ENCODE measurements at regions not wholly inside any gene's neighbourhood (a gene's known extent, or its start where the extent isn't known, plus 50 kb on each side); places are given as distances from the start of the nearest gene placed in this dataset.

DNA sequence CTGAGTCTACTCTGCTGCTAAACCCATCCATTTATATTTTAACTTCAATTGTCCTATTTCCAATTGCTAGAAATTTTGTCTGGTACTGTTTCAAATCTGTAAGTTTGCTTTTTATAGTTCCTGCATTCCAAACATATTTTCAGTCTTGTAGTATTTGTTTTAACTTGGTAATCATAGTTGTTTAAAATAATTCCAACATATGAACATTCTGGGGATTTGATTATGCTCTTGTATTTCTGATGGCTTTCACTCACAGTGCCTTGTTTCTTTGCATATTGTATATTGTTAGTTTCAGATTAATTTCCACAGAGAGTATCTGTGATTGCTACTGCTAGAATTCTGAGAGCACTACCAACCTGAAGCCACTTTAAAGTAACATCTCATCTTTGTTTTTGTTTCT lies 202.4 kb downstream of the ETAA1 start:
- no peak for TF ChIP-seq RARB (CRISPR knock-in tag; IDR thresholded peaks at IDR 0.05)
- TF ChIP-seq TCF4 (CRISPR knock-in tag; IDR thresholded peaks at IDR 0.05; ENCODE audit: borderline replicate concordance): no peak
- TF ChIP-seq ZFP30 (CRISPR knock-in tag; IDR thresholded peaks at IDR 0.05): no peak
- TF ChIP-seq ARNTL (CRISPR knock-in tag; IDR thresholded peaks at IDR 0.05; ENCODE audit: borderline replicate concordance, low read depth): no peak
- TF ChIP-seq GLIS3 (CRISPR knock-in tag; IDR thresholded peaks at IDR 0.05): no peak
- TF ChIP-seq ZNF8 (CRISPR knock-in tag; IDR thresholded peaks at IDR 0.05): no peak
- TF ChIP-seq SNAI2 (CRISPR knock-in tag; IDR thresholded peaks at IDR 0.05): no peak
- no peak for TF ChIP-seq ZNF565 (CRISPR knock-in tag; conservative IDR thresholded peaks at IDR 0.05; ENCODE audit: low read depth)
- no peak for TF ChIP-seq ZC3H10 (CRISPR knock-in tag; IDR thresholded peaks at IDR 0.05)
- TF ChIP-seq BACH2 (CRISPR knock-in tag; IDR thresholded peaks at IDR 0.05; ENCODE audit: borderline replicate concordance): no peak
- TF ChIP-seq POU6F1 (CRISPR knock-in tag; IDR thresholded peaks at IDR 0.05; ENCODE audit: borderline replicate concordance, low read depth): no peak
- TF ChIP-seq, protein P1, sequence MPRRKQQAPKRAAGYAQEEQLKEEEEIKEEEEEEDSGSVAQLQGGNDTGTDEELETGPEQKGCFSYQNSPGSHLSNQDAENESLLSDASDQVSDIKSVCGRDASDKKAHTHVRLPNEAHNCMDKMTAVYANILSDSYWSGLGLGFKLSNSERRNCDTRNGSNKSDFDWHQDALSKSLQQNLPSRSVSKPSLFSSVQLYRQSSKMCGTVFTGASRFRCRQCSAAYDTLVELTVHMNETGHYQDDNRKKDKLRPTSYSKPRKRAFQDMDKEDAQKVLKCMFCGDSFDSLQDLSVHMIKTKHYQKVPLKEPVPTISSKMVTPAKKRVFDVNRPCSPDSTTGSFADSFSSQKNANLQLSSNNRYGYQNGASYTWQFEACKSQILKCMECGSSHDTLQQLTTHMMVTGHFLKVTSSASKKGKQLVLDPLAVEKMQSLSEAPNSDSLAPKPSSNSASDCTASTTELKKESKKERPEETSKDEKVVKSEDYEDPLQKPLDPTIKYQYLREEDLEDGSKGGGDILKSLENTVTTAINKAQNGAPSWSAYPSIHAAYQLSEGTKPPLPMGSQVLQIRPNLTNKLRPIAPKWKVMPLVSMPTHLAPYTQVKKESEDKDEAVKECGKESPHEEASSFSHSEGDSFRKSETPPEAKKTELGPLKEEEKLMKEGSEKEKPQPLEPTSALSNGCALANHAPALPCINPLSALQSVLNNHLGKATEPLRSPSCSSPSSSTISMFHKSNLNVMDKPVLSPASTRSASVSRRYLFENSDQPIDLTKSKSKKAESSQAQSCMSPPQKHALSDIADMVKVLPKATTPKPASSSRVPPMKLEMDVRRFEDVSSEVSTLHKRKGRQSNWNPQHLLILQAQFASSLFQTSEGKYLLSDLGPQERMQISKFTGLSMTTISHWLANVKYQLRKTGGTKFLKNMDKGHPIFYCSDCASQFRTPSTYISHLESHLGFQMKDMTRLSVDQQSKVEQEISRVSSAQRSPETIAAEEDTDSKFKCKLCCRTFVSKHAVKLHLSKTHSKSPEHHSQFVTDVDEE (CRISPR knock-in tag; IDR thresholded peaks at IDR 0.05): no peak
- TF ChIP-seq, protein P2, sequence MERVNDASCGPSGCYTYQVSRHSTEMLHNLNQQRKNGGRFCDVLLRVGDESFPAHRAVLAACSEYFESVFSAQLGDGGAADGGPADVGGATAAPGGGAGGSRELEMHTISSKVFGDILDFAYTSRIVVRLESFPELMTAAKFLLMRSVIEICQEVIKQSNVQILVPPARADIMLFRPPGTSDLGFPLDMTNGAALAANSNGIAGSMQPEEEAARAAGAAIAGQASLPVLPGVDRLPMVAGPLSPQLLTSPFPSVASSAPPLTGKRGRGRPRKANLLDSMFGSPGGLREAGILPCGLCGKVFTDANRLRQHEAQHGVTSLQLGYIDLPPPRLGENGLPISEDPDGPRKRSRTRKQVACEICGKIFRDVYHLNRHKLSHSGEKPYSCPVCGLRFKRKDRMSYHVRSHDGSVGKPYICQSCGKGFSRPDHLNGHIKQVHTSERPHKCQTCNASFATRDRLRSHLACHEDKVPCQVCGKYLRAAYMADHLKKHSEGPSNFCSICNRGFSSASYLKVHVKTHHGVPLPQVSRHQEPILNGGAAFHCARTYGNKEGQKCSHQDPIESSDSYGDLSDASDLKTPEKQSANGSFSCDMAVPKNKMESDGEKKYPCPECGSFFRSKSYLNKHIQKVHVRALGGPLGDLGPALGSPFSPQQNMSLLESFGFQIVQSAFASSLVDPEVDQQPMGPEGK (CRISPR knock-in tag; IDR thresholded peaks at IDR 0.05; ENCODE audit: borderline replicate concordance): no peak
